Endothelial cell of umbilical vein (primary cell): ENCODE measurements at regions not wholly inside any gene's neighbourhood (a gene's known extent, or its start where the extent isn't known, plus 50 kb on each side); places are given as distances from the start of the nearest gene placed in this dataset.

Experiments used
- BruUV-seq: library from RNA; stranded (reverse); fragments of 400-500 nt; replicated peaks from 2 replicates; lab custom pipeline; 2021; lab: Mats Ljungman, UMichigan
- CTCF ChIA-PET: fragments of 300-600, 350-600 bp; sonication (Branson Sonifier 250); formaldehyde crosslinking; loops from one replicate; lab custom pipeline; 2021; ENCODE audit warnings: antibody characterized with exemption, inconsistent platforms; lab: Charles Lee
- POLR2A ChIA-PET: fragments of 300-600, 350-600 bp; sonication (Branson Sonifier 250); formaldehyde crosslinking; loops from one replicate; lab custom pipeline; 2021; ENCODE audit warnings: antibody characterized with exemption, inconsistent platforms; lab: Charles Lee
- DNase-seq: peaks from one replicate; pipeline ENCODE4 v3.0.0-alpha.2; 2011; ENCODE audit warnings: low read depth, low spot score
- FAIRE-seq: peaks from 2 replicates; lab custom pipeline; 2011; peaks lifted over from hg19 to GRCh38; lab: Jason Lieb, UNC
- H2AFZ ChIP-seq: 2 replicates; pipeline ENCODE4 v1.6.0; 2012; ENCODE audit warnings: low read depth, low read length, control low read depth, inconsistent platforms
- H3K27ac ChIP-seq: 2 replicates; pipeline ENCODE4 v1.5.1; 2011; ENCODE audit warnings: low read depth, mild to moderate bottlenecking, control low read depth, low read length, moderate library complexity; ENCODE audit not compliant: insufficient read depth
- H3K27me3 ChIP-seq, 2 experiments: 2 replicates each; pipeline versions ENCODE4 v1.6.0 to v1.6.1; 2011; ENCODE audit warnings: low read length in 2 of 2, mixed read lengths in 1 of 2; ENCODE audit not compliant: control insufficient read depth in 2 of 2, insufficient read depth in 2 of 2
- H3K36me3 ChIP-seq, 2 experiments: 2 replicates in 1 of 2; 3 replicates in 1 of 2; pipeline ENCODE4 v1.5.1; 2011; ENCODE audit warnings: low read length in 2 of 2, mild to moderate bottlenecking in 1 of 2, moderate library complexity in 1 of 2; ENCODE audit not compliant: control insufficient read depth in 2 of 2, insufficient read depth in 2 of 2; ENCODE audit errors: extremely low read depth in 1 of 2
- H3K4me1 ChIP-seq: 3 replicates; pipeline ENCODE4 v1.5.1; 2011; ENCODE audit warnings: mild to moderate bottlenecking, low read length; ENCODE audit not compliant: control insufficient read depth, insufficient read depth; ENCODE audit errors: extremely low read depth
- H3K4me2 ChIP-seq: 2 replicates; pipeline ENCODE4 v1.6.1; 2011; ENCODE audit warnings: low read length, control low read depth, mixed read lengths; ENCODE audit not compliant: insufficient read depth
- H3K4me3 ChIP-seq, 3 experiments: fragments of 200-600 bp in 1 of 3; sonication (generic), shearing (Covaris generic) in 1 of 3; replicated peaks in 1 of 3; 2 replicates each; pipeline ENCODE4 v1.5.1; 2011 to 2016; ENCODE audit warnings: control low read depth in 3 of 3, low read length in 3 of 3, mild to moderate bottlenecking in 2 of 3, inconsistent platforms in 1 of 3, low read depth in 1 of 3, moderate library complexity in 1 of 3; ENCODE audit not compliant: insufficient read depth in 1 of 3
- H3K79me2 ChIP-seq: 2 replicates; pipeline ENCODE4 v1.6.0; 2012; ENCODE audit warnings: low read length, inconsistent platforms; ENCODE audit not compliant: control insufficient read depth, insufficient read depth
- H3K9ac ChIP-seq: replicated peaks from 2 replicates; pipeline ENCODE3; 2011; ENCODE audit warnings: low read length, control low read depth; ENCODE audit not compliant: insufficient read depth; ENCODE audit errors: extremely low read depth
- H3K9me1 ChIP-seq: replicated peaks from 3 replicates; pipeline ENCODE4 v1.6.0; 2011; ENCODE audit warnings: mild to moderate bottlenecking, low read length; ENCODE audit not compliant: control insufficient read depth, insufficient read depth; ENCODE audit errors: extremely low read depth
- H3K9me3 ChIP-seq: replicated peaks from 2 replicates; pipeline ENCODE4 v1.5.1; 2012; ENCODE audit warnings: low read length, inconsistent platforms; ENCODE audit not compliant: control insufficient read depth, insufficient read depth
- H4K20me1 ChIP-seq: replicated peaks from 2 replicates; pipeline ENCODE3; 2011; ENCODE audit warnings: mild to moderate bottlenecking, low read length; ENCODE audit not compliant: control insufficient read depth, insufficient read depth; ENCODE audit errors: extremely low read depth
- CTCF ChIP-seq, 2 donors: IDR thresholded peaks; 1 replicate in 1 of 2; 2 replicates in 1 of 2; pipeline ENCODE4 v1.5.1; 2011; ENCODE audit warnings: low read length in 2 of 2, mild to moderate bottlenecking in 2 of 2, moderate library complexity in 2 of 2, control low read depth in 1 of 2, inconsistent platforms in 1 of 2, low read depth in 1 of 2; ENCODE audit not compliant: insufficient read depth in 1 of 2; ENCODE audit errors: extremely low read depth in 1 of 2
- EZH2 ChIP-seq: IDR thresholded peaks from 2 replicates; pipeline ENCODE4 v1.6.1; 2012; ENCODE audit warnings: borderline replicate concordance, low read depth, mild to moderate bottlenecking, moderate library complexity, low read length, inconsistent platforms; ENCODE audit not compliant: severe bottlenecking
- FOS ChIP-seq: IDR thresholded peaks from 2 replicates; pipeline ENCODE4 v1.6.1; 2011; ENCODE audit warnings: mild to moderate bottlenecking, low read length, moderate library complexity, borderline replicate concordance; ENCODE audit not compliant: insufficient read depth
- GATA2 ChIP-seq: IDR thresholded peaks from 2 replicates; pipeline ENCODE4 v1.7.0; 2011; ENCODE audit warnings: low read depth, mild to moderate bottlenecking, moderate library complexity, mixed read lengths, low read length; ENCODE audit not compliant: insufficient read length, insufficient read depth
- JUN ChIP-seq: IDR thresholded peaks from 2 replicates; pipeline ENCODE4 v1.6.1; 2011; ENCODE audit warnings: borderline replicate concordance, low read depth; ENCODE audit not compliant: insufficient read length, insufficient read depth
- MAX ChIP-seq: IDR thresholded peaks from 2 replicates; pipeline ENCODE4 v1.6.1; 2011; ENCODE audit not compliant: insufficient read depth, insufficient read length
- MYC ChIP-seq: IDR thresholded peaks from one replicate; pipeline ENCODE4 v1.6.1; 2011; ENCODE audit warnings: mild to moderate bottlenecking, low read depth, low read length
- POLR2A ChIP-seq: IDR thresholded peaks from 2 replicates; pipeline ENCODE4 v1.6.1; 2012; ENCODE audit warnings: low read depth, mild to moderate bottlenecking, control low read depth, low read length
- POLR2AphosphoS5 ChIP-seq: IDR thresholded peaks from 2 replicates; pipeline ENCODE4 v1.6.1; 2012; ENCODE audit warnings: low read depth, mild to moderate bottlenecking, control low read depth, low read length, moderate library complexity; ENCODE audit not compliant: insufficient read depth
- dilution Hi-C: fragments of 300-500 bp; cut with MboI; formaldehyde crosslinking; loops from one replicate; pipeline ENCODE4 v1.15.0; 2019; ENCODE audit warnings: low sequenced_read_pairs; ENCODE audit not compliant: extremely low pct_ligation_motif_present
- intact Hi-C: fragments of 100-400 bp; cut with micrococcal nuclease; formaldehyde crosslinking; loops from one replicate; pipeline ENCODE4 v1.10.0; 2022

- FAIRE-seq (no peak), DNase-seq (no peak)
- Histone ChIP-seq H3K9me3 (no peaks in the 10 kb centered on the region), H3K79me2 (no peaks in the 10 kb centered on the region), H3K9me1 (no peaks in the 10 kb centered on the region), H3K4me1 (no peaks in the 10 kb centered on the region), H3K4me3 (no peak overlapping the region), H3K27ac (no peak overlapping the region), H2AFZ (no peak overlapping the region), H4K20me1 (no peaks in the 10 kb centered on the region), H3K4me2 (no peak overlapping the region), H3K27me3 (no peaks in the 10 kb centered on the region), H3K9ac (no peak overlapping the region), H3K36me3 (no peaks in the 10 kb centered on the region)
- ChIA-PET POLR2A (no interaction called here), CTCF (no interaction called here)
- dilution Hi-C loops: no loop called here
- intact Hi-C loops: no loop called here
- no TSS peak for BruUV-seq
- TF ChIP-seq CTCF (IDR thresholded peaks at IDR 0.05; ENCODE audit: extremely low read depth in 1 of 2, insufficient read depth in 1 of 2, low read depth in 1 of 2, low read length in 2 of 2) (no peak), MAX (no peak), MYC (no peak)
Observed at GRCh38 chr20:58576603-58576970, 61.4 kb upstream of the APCDD1L start.

GRCh38 chr20:58575776-58576602 lies 60.8 kb upstream of the APCDD1L start:
- no peak for DNase-seq
- TF ChIP-seq EZH2 (no peak), MYC (no peak), JUN (no peak), CTCF (IDR thresholded peaks at IDR 0.05; ENCODE audit: extremely low read depth in 1 of 2, insufficient read depth in 1 of 2, low read depth in 1 of 2, low read length in 2 of 2) (no peak), POLR2AphosphoS5 (no peak), GATA2 (no peak), POLR2A (no peak), MAX (no peak), FOS (no peak)
- Histone ChIP-seq H3K27ac (no peak overlapping the region), H4K20me1 (no peaks in the 10 kb centered on the region), H3K4me2 (no peak overlapping the region), H3K9ac (no peak overlapping the region), H3K79me2 (no peaks in the 10 kb centered on the region), H3K27me3 (no peaks in the 10 kb centered on the region), H3K9me1 (no peaks in the 10 kb centered on the region), H3K9me3 (no peaks in the 10 kb centered on the region), H3K36me3 (no peaks in the 10 kb centered on the region), H3K4me1 (no peaks in the 10 kb centered on the region), H3K4me3 (no peak overlapping the region), H2AFZ (no peak overlapping the region)
- no TSS peak for BruUV-seq
- intact Hi-C loops: no loop called here
- FAIRE-seq: no peak
- POLR2A ChIA-PET: no interaction called here
- CTCF ChIA-PET: no interaction called here
- dilution Hi-C loops: no loop called here
